Activated naive CD4-positive, alpha-beta T cell treated with Interleukin-2 at 50 U/mL for 16 hours (primary cell): ENCODE measurements at regions not wholly inside any gene's neighbourhood (a gene's known extent, or its start where the extent isn't known, plus 50 kb on each side); places are given as distances from the start of the nearest gene placed in this dataset.
"Not testable (repeated sequence)": the region's sequence is repeated elsewhere in the genome, so short reads cannot be mapped to it uniquely, and the experiment has no call there.

Experiments
- DNase-seq: peaks from one replicate; pipeline ENCODE4 v3.0.0-alpha.2; 2020

GRCh38 chr4:25981749-25982148 is 67.7 kb downstream of the SMIM20 start:
- no peak for DNase-seq

- no peak for DNase-seq
Measured at GRCh38 chr4:25982962-25983361, 68.9 kb downstream of the SMIM20 start.

DNA sequence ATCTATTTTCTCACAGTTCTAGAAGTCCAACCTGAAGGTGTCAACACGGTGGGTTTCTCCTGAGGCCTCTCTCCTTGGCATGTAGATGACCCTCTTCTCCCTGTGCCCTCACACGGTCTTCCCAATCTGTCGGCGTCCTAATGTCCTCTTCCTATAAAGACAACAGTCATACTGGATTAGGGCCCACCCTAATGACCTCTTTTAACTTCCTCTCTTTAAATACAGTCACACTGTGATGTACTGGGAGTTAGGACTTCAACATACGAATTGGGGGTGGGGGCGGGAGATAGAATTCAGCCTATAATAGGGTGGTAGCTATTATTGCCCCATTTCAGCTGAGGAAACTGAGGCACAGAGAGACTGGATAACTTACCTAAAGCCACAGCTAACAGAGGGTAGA is 70.2 kb downstream of the SMIM20 start:
- no peak for DNase-seq

DNA sequence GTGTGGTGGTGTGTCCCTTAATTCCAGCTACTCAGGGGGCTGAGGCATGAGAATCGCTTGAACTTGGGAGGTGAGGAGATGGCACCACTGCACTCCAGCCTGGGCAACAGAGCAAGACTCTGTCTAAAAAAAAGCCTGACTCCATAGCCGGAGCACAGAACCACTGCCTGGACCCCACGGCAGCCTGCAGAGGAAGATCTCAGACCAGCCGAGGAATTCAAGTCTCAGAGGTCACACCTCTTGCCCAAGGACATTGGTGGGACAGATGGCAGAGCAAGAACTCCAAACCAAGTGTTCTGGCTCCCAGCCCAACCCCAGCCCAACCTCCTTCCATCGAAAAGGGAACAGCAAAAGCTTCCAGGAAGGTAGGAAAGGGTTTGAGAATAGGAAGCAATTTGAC is 70.8 kb downstream of the SMIM20 start:
- DNase-seq: no peak

- DNase-seq: no peak
Measured at GRCh38 chr4:25986807-25987206, 72.8 kb downstream of the SMIM20 start.

DNA sequence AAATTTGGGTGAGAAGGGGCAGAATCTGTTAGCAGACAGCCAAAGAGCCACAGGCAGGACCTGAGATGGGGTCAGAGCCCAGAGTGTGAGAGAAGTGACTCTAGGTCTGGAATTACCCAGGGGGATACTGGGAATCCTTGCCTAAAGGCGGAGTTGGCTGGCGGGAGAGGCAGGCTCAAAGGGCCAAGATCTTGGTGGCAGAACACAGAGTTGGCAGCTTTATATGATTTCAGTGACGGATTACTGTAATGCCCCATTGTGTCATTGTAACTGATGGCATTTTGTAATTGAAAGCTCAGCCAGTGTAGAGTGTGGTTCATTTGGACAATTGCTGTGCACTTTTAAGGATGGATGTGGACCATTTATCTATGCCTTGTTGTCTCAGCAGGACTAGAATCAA is 77.3 kb downstream of the SMIM20 start:
- no peak for DNase-seq

GRCh38 chr4:25993395-25994185 is 79.6 kb downstream of the SMIM20 start:
- DNase-seq: peak; percentile 23

GRCh38 chr4:25994577-25994976 is 80.6 kb downstream of the SMIM20 start:
- not testable (repeated sequence) for DNase-seq

- DNase-seq: no peak
Measured at GRCh38 chr4:26000274-26000950, 86.4 kb downstream of the SMIM20 start.

DNA sequence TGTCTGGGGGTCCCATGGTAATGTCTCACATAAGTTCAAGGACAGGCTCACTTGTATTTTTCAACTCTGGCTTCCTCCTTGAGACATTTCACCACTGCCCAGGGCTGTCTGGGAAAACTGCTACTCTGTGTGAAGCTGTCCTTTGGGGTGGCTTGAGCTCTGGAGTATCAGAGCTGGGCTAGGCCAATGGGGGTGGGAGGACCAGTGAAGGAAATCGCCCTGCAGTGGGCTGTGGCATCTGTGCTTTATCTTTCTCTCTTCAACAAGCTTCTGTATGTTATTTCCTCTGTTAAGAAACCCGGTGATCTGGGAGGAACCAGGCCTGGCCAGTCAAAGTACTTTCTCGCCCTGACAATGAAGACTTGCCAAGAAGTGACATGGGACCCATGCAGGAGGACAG is 87.4 kb downstream of the SMIM20 start:
- no peak for DNase-seq

- no peak for DNase-seq
Measured at GRCh38 chr4:26001816-26002215, 87.8 kb downstream of the SMIM20 start.

GRCh38 chr4:26003056-26003455 is 89.0 kb downstream of the SMIM20 start:
- no peak for DNase-seq

DNA sequence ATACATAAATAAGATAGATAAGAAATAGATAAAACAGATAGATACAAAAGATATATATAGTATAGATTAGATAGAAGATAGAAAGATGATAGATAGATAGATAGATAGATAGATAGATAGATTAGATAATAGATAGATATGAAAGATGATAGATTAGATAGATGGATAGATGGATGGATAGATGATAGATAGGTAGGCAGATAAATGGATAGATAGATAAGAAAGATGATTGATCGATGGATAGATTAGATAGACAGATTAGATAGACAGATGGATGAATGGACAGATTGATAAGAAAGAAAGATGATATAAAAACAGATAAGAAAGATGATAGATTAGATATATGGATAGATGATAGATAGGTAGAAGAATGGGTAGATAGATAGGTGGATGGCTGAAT is 90.3 kb downstream of the SMIM20 start:
- no peak for DNase-seq

GRCh38 chr4:26005764-26006163 is 91.7 kb downstream of the SMIM20 start:
- DNase-seq: no peak

GRCh38 chr4:26008737-26009136 is 94.7 kb downstream of the SMIM20 start:
- DNase-seq: no peak

GRCh38 chr4:26009502-26009901 is 95.5 kb downstream of the SMIM20 start:
- no peak for DNase-seq

DNA sequence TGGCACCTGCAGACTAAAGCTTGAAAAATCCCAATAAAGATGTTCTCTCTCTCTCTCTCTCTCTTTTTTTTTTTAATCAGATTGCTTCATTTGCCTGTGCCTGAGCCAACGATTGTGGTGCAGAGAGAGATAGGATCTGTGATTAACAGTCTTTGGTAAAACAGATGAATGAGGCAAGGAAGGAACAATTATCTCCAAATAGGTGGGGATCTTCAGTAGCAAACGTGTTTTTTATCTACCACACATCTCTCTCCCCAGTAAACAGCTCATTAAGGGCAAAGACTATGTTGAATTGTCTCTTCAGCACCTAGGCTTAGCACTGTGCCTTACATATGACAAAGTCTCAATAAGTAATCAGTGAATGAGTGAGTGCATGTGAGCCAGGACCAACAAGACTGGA is 96.3 kb downstream of the SMIM20 start:
- no peak for DNase-seq

DNA sequence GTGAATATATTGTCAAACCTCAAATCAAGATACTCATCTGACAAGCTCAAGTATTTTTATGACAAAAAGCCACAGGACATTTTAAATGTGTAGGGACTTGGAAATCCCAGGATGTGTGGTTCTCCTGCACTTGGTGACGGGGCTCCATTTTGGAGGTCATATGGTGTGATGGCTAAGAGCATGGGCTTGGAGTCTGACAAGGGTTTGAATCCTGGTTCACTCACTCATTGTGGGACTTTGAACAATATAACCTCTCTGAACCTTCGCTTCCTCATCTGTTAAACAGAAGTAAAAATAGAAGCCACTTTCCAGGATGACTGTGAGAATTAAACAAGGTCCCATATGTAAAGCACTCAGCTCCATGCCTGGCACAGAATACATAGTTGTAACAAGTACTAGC is 99.6 kb downstream of the SMIM20 start:
- no peak for DNase-seq

DNA sequence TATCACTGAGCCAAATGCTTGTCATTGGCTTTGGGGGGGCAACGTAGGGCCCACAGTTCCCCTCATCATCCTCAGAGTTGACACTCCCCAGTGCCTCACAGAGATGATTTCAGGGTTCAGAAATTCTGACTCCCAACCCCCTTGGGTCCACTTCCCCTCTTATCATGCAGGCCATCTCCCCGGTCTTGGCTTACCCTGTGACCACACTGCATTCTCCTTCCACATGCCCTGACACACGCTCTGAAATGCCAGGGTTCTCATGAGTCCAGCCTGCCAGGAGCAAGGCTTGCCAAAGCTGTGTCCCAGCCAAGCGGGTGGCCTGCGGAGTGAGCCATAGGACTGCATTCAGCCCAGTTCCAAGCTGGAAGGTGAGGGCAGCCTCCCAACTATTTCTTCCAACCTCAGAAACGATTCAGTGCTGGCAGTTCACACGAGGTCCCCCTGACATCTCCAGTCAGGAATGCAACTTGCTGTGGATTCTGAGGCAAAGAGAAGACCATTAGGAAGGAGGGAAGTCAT is 101.2 kb downstream of the SMIM20 start:
- DNase-seq: no peak

- no peak for DNase-seq
Measured at GRCh38 chr4:26015906-26016305, 101.9 kb downstream of the SMIM20 start.

DNA sequence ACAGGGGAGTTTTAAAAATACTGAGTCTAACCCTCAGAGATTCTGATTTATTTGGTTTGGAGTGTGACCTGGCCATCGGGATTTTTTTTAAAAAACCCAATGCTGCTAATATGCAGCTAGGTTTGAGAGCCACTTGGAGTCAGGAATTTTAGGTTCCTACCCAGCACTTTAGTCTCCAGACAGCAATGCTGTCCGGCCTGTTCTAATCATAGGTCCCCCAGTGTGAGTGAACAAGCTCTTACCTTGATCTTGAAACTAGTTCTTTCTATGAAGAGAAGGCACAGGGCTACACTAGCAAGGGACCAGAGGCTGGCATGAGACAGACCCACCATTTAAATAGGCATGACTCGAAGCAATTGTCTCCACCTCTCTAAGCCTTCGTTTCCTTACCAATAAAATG is 103.5 kb downstream of the SMIM20 start:
- no peak for DNase-seq

DNA sequence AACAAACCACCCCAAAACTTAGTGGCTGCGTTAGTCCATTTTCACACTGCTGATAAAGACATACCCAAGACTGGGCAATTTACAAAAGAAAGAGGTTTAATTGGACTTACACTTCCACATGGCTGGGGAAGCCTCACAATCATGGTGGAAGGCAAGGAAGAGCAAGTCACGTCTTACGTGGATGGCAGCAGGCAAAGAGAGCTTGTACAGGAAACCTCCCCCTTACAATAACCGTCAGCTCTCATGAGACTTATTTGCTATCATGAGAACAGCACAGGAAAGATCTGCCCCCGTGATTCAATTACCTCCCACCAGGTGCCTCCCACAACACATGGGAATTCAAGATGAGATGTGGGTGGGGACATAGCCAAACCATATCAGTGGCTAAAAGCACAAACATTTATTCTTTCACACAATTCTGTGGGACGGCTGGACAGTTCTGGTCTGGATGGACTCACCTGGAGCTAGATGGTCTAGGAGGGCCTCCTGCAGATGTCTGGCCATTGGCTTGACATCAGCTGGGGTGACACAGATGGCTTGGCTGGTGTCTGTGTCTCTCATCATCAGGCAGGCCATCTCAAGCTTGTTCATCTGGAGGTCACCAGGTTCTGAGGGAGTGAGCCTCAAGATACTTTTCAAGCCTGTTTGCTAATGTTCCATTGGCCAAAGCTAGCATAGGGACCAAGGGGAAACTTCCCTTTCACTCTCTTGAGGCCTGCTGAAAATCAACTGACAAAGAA is 104.1 kb downstream of the SMIM20 start:
- not testable (repeated sequence) for DNase-seq

DNA sequence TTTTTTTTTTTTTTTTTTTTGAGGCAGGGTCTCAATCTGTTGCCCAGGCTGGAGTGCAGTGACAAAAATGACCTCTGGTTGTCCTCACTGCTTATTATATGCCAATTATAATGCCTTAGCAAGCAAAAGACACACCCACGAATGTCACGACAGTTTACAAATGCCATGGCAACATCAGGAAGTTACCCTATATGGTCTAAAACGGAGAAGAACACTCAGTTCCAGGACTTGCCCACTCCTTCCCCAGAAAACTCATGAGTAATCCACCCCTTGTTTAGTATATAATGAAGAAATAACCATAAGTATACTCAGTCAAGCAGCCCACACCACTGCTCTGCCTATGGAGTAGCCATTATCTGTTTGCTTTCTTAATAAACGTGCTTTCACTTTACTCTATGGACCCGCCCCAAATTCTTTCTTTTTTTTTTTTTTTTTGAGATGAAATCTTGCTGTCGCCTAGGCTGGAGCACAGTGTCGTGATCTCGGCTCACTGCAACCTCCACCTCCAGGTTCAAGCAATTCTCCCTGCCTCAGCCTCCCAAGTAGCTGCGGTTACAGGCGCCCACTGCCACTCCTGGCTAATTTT is 106.2 kb downstream of the SMIM20 start:
- DNase-seq: peak; percentile 53
